ENCODE measurements at regions not wholly inside any gene's neighbourhood (a gene's known extent, or its start where the extent isn't known, plus 50 kb on each side); places are given as distances from the start of the nearest gene placed in this dataset.

- no peak for DNase-seq
- Histone ChIP-seq H3K27me3 (no peaks in the 10 kb centered on the region), H3K4me1 (peaks cover 0 to 18% (median 4%) of the 10 kb centered on the region in 4 donors), H3K4me3 (no peak overlapping the region), H3K9me3 (no peaks in the 10 kb centered on the region), H3K27ac (no peak overlapping the region), H3K36me3 (no peaks in the 10 kb centered on the region)
- TF ChIP-seq, protein P1, sequence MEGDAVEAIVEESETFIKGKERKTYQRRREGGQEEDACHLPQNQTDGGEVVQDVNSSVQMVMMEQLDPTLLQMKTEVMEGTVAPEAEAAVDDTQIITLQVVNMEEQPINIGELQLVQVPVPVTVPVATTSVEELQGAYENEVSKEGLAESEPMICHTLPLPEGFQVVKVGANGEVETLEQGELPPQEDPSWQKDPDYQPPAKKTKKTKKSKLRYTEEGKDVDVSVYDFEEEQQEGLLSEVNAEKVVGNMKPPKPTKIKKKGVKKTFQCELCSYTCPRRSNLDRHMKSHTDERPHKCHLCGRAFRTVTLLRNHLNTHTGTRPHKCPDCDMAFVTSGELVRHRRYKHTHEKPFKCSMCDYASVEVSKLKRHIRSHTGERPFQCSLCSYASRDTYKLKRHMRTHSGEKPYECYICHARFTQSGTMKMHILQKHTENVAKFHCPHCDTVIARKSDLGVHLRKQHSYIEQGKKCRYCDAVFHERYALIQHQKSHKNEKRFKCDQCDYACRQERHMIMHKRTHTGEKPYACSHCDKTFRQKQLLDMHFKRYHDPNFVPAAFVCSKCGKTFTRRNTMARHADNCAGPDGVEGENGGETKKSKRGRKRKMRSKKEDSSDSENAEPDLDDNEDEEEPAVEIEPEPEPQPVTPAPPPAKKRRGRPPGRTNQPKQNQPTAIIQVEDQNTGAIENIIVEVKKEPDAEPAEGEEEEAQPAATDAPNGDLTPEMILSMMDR (IDR thresholded peaks at IDR 0.05) = no peak
- TF ChIP-seq EP300 (IDR thresholded peaks at IDR 0.05) (no peak), POLR2AphosphoS5 (IDR thresholded peaks at IDR 0.05) (no peak), POLR2A (IDR thresholded peaks at IDR 0.05) (no peak)
- WGBS, 5 donors = 87 to 96% (median 95%) methylated on average over 1 to 2 of the region's 2 CpGs
- intact Hi-C loops (cut with DNase I; ENCODE audit: low total_unique reads) = no loop called here
Measured at GRCh38 chr3:184655597-184655996, 56.3 kb downstream of the MAGEF1 start.

GRCh38 chr3:184654375-184654774 lies 57.5 kb downstream of the MAGEF1 start:
- H3K36me3 ChIP-seq = no peaks in the 10 kb centered on the region
- H3K27ac ChIP-seq = no peak overlapping the region
- TF ChIP-seq POLR2AphosphoS5 (IDR thresholded peaks at IDR 0.05) (no peak), EP300 (IDR thresholded peaks at IDR 0.05) (no peak), POLR2A (IDR thresholded peaks at IDR 0.05) (no peak)
- TF ChIP-seq, protein P1 (IDR thresholded peaks at IDR 0.05) = no peak
- H3K27me3 ChIP-seq = no peaks in the 10 kb centered on the region
- DNase-seq = no peak
- peaks cover 0 to 18% (median 4%) of the 10 kb centered on the region in 4 donors for H3K4me1 ChIP-seq
- H3K9me3 ChIP-seq = no peaks in the 10 kb centered on the region
- H3K4me3 ChIP-seq = no peak overlapping the region
- intact Hi-C loops (cut with DNase I; ENCODE audit: low total_unique reads) = no loop called here

DNA sequence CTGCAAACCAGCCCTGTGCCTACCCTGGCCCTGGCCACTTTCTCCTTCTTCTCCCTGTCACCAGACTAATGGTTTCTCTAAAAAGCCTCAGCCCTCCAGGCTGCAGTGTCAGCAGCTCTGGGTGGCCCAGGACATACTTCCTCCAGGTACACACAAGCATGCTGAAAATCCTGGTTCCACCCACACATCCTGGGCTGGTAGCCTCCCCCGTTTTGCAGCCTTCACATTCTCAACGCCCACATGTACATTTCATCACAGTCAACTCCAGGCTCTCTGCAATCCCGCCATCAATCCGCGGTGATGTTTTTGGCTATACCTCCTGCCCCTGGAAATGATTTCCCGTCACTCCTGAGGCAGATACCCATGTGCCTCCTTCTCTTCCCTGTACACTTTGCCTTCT lies 59.4 kb downstream of the MAGEF1 start:
- no peak overlapping the region for H3K27ac ChIP-seq
- no peaks in the 10 kb centered on the region for H3K9me3 ChIP-seq
- H3K36me3 ChIP-seq = no peaks in the 10 kb centered on the region
- peak in 1 of 2 donors; percentile 44 for DNase-seq
- intact Hi-C loops (cut with DNase I; ENCODE audit: low total_unique reads) = no loop called here
- H3K4me1 ChIP-seq = peaks cover 0 to 10% (median 0%) of the 10 kb centered on the region in 4 donors
- H3K4me3 ChIP-seq = no peak overlapping the region
- TF ChIP-seq EP300 (IDR thresholded peaks at IDR 0.05) = no peak
- TF ChIP-seq, protein P1 (IDR thresholded peaks at IDR 0.05) = no peak
- no peak for TF ChIP-seq POLR2A (IDR thresholded peaks at IDR 0.05)
- TF ChIP-seq POLR2AphosphoS5 (IDR thresholded peaks at IDR 0.05) = no peak
- no peaks in the 10 kb centered on the region for H3K27me3 ChIP-seq
- WGBS, 5 donors = 55 to 69% (median 63%) methylated on average over 6 of the region's 6 CpGs

GRCh38 chr3:184651904-184652303 lies 60.0 kb downstream of the MAGEF1 start:
- Histone ChIP-seq H3K4me3 (no peak overlapping the region), H3K4me1 (peaks cover 0 to 10% (median 0%) of the 10 kb centered on the region in 4 donors), H3K36me3 (no peaks in the 10 kb centered on the region), H3K27ac (no peak overlapping the region), H3K9me3 (no peaks in the 10 kb centered on the region), H3K27me3 (no peaks in the 10 kb centered on the region)
- TF ChIP-seq POLR2A (IDR thresholded peaks at IDR 0.05) (no peak), EP300 (IDR thresholded peaks at IDR 0.05) (no peak), POLR2AphosphoS5 (IDR thresholded peaks at IDR 0.05) (no peak)
- TF ChIP-seq, protein P1 (IDR thresholded peaks at IDR 0.05) = no peak
- peak; percentile 31 to 49 for DNase-seq
- intact Hi-C loops (cut with DNase I; ENCODE audit: low total_unique reads) = no loop called here
- WGBS, 5 donors = 65 to 81% (median 68%) methylated on average over 6 of the region's 6 CpGs
